ENCODE measurements at regions not wholly inside any gene's neighbourhood (a gene's known extent, or its start where the extent isn't known, plus 50 kb on each side); places are given as distances from the start of the nearest gene placed in this dataset.
"Not testable (repeated sequence)": the region's sequence is repeated elsewhere in the genome, so short reads cannot be mapped to it uniquely, and the experiment has no call there.

GRCh38 chr2:195106681-195107380 is 550.2 kb upstream of the SLC39A10 start:
- ChIA-PET POLR2A (no interaction called here), CTCF (no interaction called here)
- TF ChIP-seq, protein P1, sequence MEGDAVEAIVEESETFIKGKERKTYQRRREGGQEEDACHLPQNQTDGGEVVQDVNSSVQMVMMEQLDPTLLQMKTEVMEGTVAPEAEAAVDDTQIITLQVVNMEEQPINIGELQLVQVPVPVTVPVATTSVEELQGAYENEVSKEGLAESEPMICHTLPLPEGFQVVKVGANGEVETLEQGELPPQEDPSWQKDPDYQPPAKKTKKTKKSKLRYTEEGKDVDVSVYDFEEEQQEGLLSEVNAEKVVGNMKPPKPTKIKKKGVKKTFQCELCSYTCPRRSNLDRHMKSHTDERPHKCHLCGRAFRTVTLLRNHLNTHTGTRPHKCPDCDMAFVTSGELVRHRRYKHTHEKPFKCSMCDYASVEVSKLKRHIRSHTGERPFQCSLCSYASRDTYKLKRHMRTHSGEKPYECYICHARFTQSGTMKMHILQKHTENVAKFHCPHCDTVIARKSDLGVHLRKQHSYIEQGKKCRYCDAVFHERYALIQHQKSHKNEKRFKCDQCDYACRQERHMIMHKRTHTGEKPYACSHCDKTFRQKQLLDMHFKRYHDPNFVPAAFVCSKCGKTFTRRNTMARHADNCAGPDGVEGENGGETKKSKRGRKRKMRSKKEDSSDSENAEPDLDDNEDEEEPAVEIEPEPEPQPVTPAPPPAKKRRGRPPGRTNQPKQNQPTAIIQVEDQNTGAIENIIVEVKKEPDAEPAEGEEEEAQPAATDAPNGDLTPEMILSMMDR (IDR thresholded peaks at IDR 0.05; ENCODE audit: insufficient read depth, low read length, missing control alignments), result no peak
- DNase-seq (ENCODE audit: low read depth, low spot score), result no peak
- H3K4me3 ChIP-seq (ENCODE audit: low read depth, low read length), result no peak overlapping the region

GRCh38 chr2:195105581-195105980 is 551.4 kb upstream of the SLC39A10 start:
- ChIA-PET POLR2A (no interaction called here), CTCF (no interaction called here)
- TF ChIP-seq, protein P1 (IDR thresholded peaks at IDR 0.05; ENCODE audit: insufficient read depth, low read length, missing control alignments), result no peak
- DNase-seq (ENCODE audit: low read depth, low spot score), result no peak
- H3K4me3 ChIP-seq (ENCODE audit: low read depth, low read length), result no peak overlapping the region

GRCh38 chr2:195094330-195094729 is 562.7 kb upstream of the SLC39A10 start:
- TF ChIP-seq, protein P1 (IDR thresholded peaks at IDR 0.05; ENCODE audit: insufficient read depth, low read length, missing control alignments), result no peak
- CTCF ChIA-PET, result no interaction called here
- DNase-seq (ENCODE audit: low read depth, low spot score), result no peak

GRCh38 chr2:195092341-195092740 is 564.7 kb upstream of the SLC39A10 start:
- ChIA-PET POLR2A (no interaction called here), CTCF (no interaction called here)
- no peak for DNase-seq (ENCODE audit: low read depth, low spot score)
- TF ChIP-seq, protein P1 (IDR thresholded peaks at IDR 0.05; ENCODE audit: insufficient read depth, low read length, missing control alignments), result no peak
- no peak overlapping the region for H3K4me3 ChIP-seq (ENCODE audit: low read depth, low read length)

More at GRCh38 chr2:195094330-195094729, 562.7 kb upstream of the SLC39A10 start:
- no peak overlapping the region for H3K4me3 ChIP-seq (ENCODE audit: low read depth, low read length)
- POLR2A ChIA-PET, result no interaction called here

DNA sequence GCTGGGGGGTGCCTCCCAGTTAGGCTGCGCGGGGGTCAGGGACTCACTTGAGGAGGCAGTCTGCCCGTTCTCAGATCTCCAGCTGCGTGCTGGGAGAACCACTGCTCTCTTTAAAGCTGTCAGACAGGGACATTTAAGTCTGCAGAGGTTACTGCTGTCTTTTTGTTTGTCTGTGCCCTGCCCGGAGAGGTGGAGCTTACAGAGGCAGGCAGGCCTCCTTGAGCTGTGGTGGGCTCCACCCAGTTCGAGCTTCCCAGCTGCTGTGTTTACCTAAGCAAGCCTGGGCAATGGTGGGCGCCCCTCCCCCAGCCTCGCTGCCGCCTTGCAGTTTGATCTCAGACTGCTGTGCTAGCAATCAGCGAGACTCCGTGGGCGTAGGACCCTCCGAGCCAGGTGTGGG is 584.2 kb upstream of the SLC39A10 start:
- DNase-seq (ENCODE audit: low read depth, low spot score); POLR2A ChIA-PET; H3K4me3 ChIP-seq (ENCODE audit: low read depth, low read length); CTCF ChIA-PET: not testable (repeated sequence)

- ChIA-PET POLR2A (no interaction called here), CTCF (no interaction called here)
- TF ChIP-seq, protein P1 (IDR thresholded peaks at IDR 0.05; ENCODE audit: insufficient read depth, low read length, missing control alignments), result no peak
- DNase-seq (ENCODE audit: low read depth, low spot score), result no peak
- no peak overlapping the region for H3K4me3 ChIP-seq (ENCODE audit: low read depth, low read length)
Observed at GRCh38 chr2:195057001-195057400, 600.0 kb upstream of the SLC39A10 start.

DNA sequence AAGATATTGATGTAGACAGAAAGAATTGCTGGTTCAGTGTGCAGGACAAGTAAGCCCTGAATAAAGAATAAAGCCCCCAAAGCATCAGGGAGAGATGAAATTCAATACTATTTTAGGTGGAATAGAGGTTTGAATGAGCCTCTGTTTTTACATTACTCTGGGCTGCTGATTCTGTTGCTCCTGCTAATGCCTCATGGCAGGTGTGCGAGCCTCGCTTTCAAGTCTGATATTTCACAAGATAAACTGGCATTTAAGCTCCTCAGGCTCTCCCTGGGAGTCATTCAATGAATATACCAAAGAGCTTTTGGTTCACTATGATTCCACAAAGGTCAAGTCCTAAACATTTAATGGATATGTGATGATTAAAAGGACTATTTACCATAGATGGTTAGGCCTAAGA is 601.0 kb upstream of the SLC39A10 start:
- no peak for DNase-seq (ENCODE audit: low read depth, low spot score)
- H3K4me3 ChIP-seq (ENCODE audit: low read depth, low read length), result no peak overlapping the region
- TF ChIP-seq, protein P1 (IDR thresholded peaks at IDR 0.05; ENCODE audit: insufficient read depth, low read length, missing control alignments), result no peak
- ChIA-PET POLR2A (no interaction called here), CTCF (no interaction called here)

All from AG04449 (cell line).